Heart right ventricle (tissue), 16 donors: ENCODE measurements at regions not wholly inside any gene's neighbourhood (a gene's known extent, or its start where the extent isn't known, plus 50 kb on each side); places are given as distances from the start of the nearest gene placed in this dataset.

Experiments
- ATAC-seq, 8 donors: fragments of 200-7000 bp; cut with Tn5 transposase; one replicate each; pipeline ENCODE4 v1.9.1; 2020; ENCODE audit warnings: mild to moderate bottlenecking in 8 of 8, moderate library complexity in 8 of 8, moderate number of reproducible peaks in 1 of 8
- DNase-seq, 2 donors: peaks; one replicate each; pipeline ENCODE4 v3.0.0-alpha.2; 2020
- H3K27ac ChIP-seq, 10 donors: fragments of 200-600 bp; sonication (generic) in 2 of 10; one replicate each; pipeline versions ENCODE4 v1.5.0 to v1.8.0; 2020 to 2022; ENCODE audit warnings: mild to moderate bottlenecking in 3 of 10
- H3K27me3 ChIP-seq, 7 donors: fragments of 200-600 bp; one replicate each; pipeline ENCODE4 v1.8.0; 2021 to 2022; ENCODE audit warnings: mild to moderate bottlenecking in 2 of 7
- H3K36me3 ChIP-seq, 9 donors: fragments of 200-600 bp; sonication (generic) in 1 of 9; one replicate each; pipeline versions ENCODE4 v1.5.0 to v1.8.0; 2020 to 2022; ENCODE audit warnings: mild to moderate bottlenecking in 2 of 9
- H3K4me1 ChIP-seq, 9 donors: fragments of 200-600 bp; sonication (generic) in 1 of 9; one replicate each; pipeline versions ENCODE4 v1.5.0 to v1.8.0; 2020 to 2022; ENCODE audit warnings: mild to moderate bottlenecking in 4 of 9
- H3K4me3 ChIP-seq, 10 donors: fragments of 200-600 bp; sonication (generic) in 2 of 10; one replicate each; pipeline versions ENCODE4 v1.5.0 to v1.8.0; 2020 to 2022; ENCODE audit warnings: mild to moderate bottlenecking in 7 of 10, moderate library complexity in 2 of 10
- H3K9me3 ChIP-seq, 11 donors: fragments of 200-600 bp in 10 of 11; sonication (generic) in 2 of 11; one replicate each; pipeline versions ENCODE4 v1.5.0 to v1.8.0; 2013 to 2022; ENCODE audit warnings: mild to moderate bottlenecking in 2 of 11, control low read depth in 1 of 11, moderate library complexity in 1 of 11
- WGBS, 2 donors: extraction: QIAGEN DNeasy Blood & Tissue Kit; methylation state at CpG; one replicate each; pipeline ENCODE4 v1.1.7; 2013; ENCODE audit warnings: inconsistent platforms in 1 of 2; 5-methylcytosine and 5-hydroxymethylcytosine counted together
- intact Hi-C, 10 donors: fragments of 100-400 bp; cut with DNase I; formaldehyde crosslinking; loops; one replicate each; pipeline versions ENCODE4 v1.11.1 to v1.14.2; 2022
- TF ChIP-seq, protein P1 (sequence below), 9 donors: fragments of 200-600 bp; sonication (generic) in 2 of 9; IDR thresholded peaks; one replicate each; pipeline versions ENCODE4 v1.5.0 to v1.8.0; 2021 to 2022; ENCODE audit warnings: antibody characterized with exemption in 9 of 9, mild to moderate bottlenecking in 5 of 9, moderate library complexity in 1 of 9
- donor health status: Arrhythmogenic right ventricular cardiomyopathy.
- donor health status: ischemic (EF 13 %, LVEDD 7.1; RV severe dilation, severe dysfunction).
- donor health status: healthy with polysubstance abuse.
- donor health status: DM: no; HTN: yes; CAD: no.
- donor health status: DM: no; HTN: no; CAD: no.
- donor health status: ischemic (EF 25% LVEDD 6.9; RV normal size, moderate dysfunction).
- donor health status: ischemic (EF 25% LVEDD 5.7; RV mildly dilated, moderate dysfunction).
- donor health status: healthy.
- donor health status: DM: yes; HTN: yes; CAD: no.
- donor health status: Ischemic cardiomyopathy.
- donor health status: ischemic (EF 35%, LVEDD 5.7; RV mildly dilated, moderate dysfunction).
- donor health status: nonischemic (EF 11% LVEDD 7.7; RV severe dilation, severe dysfunction).
- donor health status: DM: yes; HTN: yes; CAD: no.
- donor health status: PGD.
- donor health status: ischemic (EF 29% LVEDD 5.4; RV normal size, mild dysfunction).
- donor health status: nonischemic (EF 23%, LVEDD 6.1; RV moderate dilation, normal function).

DNA sequence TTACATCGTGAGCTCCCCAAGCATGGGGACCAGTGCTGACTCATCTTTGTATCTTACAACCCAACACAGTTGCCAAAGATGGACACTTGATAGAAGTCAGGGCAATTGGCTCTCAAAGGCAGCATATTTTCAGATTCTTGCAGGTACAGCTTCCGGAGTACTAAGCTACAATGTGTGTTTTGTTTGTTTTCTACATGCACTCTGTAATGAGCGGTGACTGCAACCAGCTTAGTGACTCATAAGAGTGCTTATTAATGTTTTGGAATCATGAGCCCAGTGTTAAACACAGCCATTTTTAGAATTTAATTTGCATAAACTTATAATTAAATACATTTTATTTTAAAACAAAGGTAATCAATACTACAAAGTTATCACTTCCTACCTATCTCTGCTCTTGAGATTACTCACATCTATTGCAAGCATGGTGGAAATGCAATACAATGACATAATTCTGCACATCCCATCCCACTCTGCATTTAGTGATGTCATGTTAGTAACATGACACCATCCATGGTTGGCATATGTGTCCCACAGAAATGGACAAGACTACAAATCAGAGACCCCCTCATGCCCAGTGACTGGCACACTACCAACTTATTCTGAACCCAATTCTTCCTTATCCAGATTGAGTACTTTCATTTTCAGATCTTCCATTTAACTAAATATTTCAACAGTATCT lies 399.8 kb upstream of the ST6GAL2 start:
- DNase-seq (no peak), ATAC-seq (no peak)
- Histone ChIP-seq H3K4me3 (no peak overlapping the region), H3K36me3 (no peaks in the 10 kb centered on the region), H3K4me1 (no peaks in the 10 kb centered on the region), H3K27ac (no peak overlapping the region), H3K27me3 (no peaks in the 10 kb centered on the region), H3K9me3 (peaks cover 0 to under 1% (median 0%) of the 10 kb centered on the region in 11 donors)
- intact Hi-C loops, result no loop called here
- TF ChIP-seq, protein P1, sequence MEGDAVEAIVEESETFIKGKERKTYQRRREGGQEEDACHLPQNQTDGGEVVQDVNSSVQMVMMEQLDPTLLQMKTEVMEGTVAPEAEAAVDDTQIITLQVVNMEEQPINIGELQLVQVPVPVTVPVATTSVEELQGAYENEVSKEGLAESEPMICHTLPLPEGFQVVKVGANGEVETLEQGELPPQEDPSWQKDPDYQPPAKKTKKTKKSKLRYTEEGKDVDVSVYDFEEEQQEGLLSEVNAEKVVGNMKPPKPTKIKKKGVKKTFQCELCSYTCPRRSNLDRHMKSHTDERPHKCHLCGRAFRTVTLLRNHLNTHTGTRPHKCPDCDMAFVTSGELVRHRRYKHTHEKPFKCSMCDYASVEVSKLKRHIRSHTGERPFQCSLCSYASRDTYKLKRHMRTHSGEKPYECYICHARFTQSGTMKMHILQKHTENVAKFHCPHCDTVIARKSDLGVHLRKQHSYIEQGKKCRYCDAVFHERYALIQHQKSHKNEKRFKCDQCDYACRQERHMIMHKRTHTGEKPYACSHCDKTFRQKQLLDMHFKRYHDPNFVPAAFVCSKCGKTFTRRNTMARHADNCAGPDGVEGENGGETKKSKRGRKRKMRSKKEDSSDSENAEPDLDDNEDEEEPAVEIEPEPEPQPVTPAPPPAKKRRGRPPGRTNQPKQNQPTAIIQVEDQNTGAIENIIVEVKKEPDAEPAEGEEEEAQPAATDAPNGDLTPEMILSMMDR (IDR thresholded peaks at IDR 0.05), result no peak
- WGBS, 2 donors, result 88 to 95% methylated on average over 3 of the region's 3 CpGs

DNA sequence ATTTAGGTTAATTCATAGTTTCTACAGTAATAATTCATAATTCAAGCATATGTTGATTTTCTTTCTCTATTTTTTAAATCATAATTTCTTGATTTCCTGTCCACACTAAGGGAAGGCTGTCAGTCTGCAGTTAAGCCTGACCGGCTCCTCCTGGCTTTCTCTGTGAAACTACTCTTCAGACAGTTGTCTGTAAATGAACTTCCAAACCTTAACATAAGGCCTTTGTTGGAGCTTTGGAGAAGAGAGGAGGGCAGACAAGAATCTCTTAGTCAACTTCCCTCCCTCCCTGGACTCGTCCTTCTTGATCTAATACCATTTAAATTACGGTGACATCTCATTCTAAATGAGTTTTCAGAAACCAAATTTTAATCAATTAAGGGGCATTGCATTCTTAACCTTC lies 404.1 kb upstream of the ST6GAL2 start:
- Histone ChIP-seq H3K27me3 (no peaks in the 10 kb centered on the region), H3K27ac (no peak overlapping the region), H3K4me3 (no peak overlapping the region), H3K4me1 (no peaks in the 10 kb centered on the region), H3K36me3 (no peaks in the 10 kb centered on the region), H3K9me3 (peaks cover 0 to 10% (median 0%) of the 10 kb centered on the region in 11 donors)
- intact Hi-C loops, result no loop called here
- ATAC-seq, result no peak
- DNase-seq, result no peak
- TF ChIP-seq, protein P1 (IDR thresholded peaks at IDR 0.05), result no peak
- WGBS, 2 donors, result 76% methylated on average over 3 of the region's 3 CpGs

DNA sequence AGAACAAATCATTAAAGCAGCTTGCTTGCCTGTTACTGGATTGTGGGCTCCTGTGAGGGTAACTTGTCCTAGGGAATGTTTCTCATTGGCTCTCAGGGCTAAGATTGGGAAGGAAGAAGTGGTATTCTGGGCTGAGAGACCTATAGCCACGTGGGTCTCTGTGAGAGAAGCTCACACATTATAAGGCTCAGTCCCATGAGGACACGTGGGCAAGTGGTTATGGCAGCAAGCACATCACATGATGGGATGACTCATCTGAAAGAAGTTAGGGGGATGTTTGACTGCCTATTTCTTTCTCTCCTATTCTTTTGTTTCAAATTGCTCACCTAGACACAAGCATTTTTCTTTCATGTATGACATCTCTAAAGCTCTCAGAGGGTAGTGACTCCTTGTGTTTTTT lies 418.0 kb upstream of the ST6GAL2 start:
- DNase-seq, result no peak
- ATAC-seq, result no peak
- Histone ChIP-seq H3K4me3 (no peak overlapping the region), H3K27me3 (peaks cover 0 to 5% (median 0%) of the 10 kb centered on the region in 7 donors), H3K9me3 (peaks cover 0 to 6% (median 0%) of the 10 kb centered on the region in 11 donors), H3K36me3 (no peaks in the 10 kb centered on the region), H3K4me1 (no peaks in the 10 kb centered on the region), H3K27ac (no peak overlapping the region)
- 33 to 55% methylated on average over 2 of the region's 2 CpGs for WGBS, 2 donors
- TF ChIP-seq, protein P1 (IDR thresholded peaks at IDR 0.05), result no peak
- intact Hi-C loops, result no loop called here

DNA sequence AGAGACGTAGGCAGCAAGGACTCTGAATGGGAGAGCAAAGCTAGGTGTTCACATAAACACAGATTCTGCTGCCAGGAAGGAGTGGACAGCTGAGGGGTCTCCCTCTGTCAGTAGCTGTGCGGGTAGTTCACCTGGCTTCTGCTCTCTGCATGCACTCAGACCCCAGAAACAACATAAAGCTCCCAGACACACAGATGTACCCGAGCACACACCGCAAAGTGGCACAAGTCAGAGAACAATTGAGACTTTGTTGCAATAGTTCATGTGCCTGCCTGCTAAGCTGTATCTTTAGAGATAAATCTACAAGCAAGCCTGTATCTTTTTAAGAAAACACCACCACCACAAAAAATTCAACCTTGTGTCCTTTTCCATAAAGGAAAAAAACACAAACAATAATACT lies 420.0 kb upstream of the ST6GAL2 start:
- peaks cover 0 to 5% (median 0%) of the 10 kb centered on the region in 11 donors for H3K9me3 ChIP-seq
- H3K4me3 ChIP-seq, result no peak overlapping the region
- 62 to 66% methylated on average over 4 of the region's 4 CpGs for whole genome bisulfite sequencing, 2 donors
- H3K27ac ChIP-seq, result no peak overlapping the region
- ATAC-seq, result no peak
- no peaks in the 10 kb centered on the region for H3K36me3 ChIP-seq
- no peaks in the 10 kb centered on the region for H3K4me1 ChIP-seq
- TF ChIP-seq, protein P1 (IDR thresholded peaks at IDR 0.05), result no peak
- intact Hi-C loops, result loop anchor here in 1 of 10 donors (5.0 kb wide), 1 partner anchor 49 kb away; no protein-coding TSS in a partner anchor
- peaks cover 0 to 5% (median 0%) of the 10 kb centered on the region in 7 donors for H3K27me3 ChIP-seq
- DNase-seq, result no peak
